Natural killer cell (primary cell): ENCODE measurements at regions not wholly inside any gene's neighbourhood (a gene's known extent, or its start where the extent isn't known, plus 50 kb on each side); places are given as distances from the start of the nearest gene placed in this dataset.

Experiments used
- ATAC-seq, 3 donors: fragments of 150-1000 bp in 2 of 3; fragments of 200-7000 bp in 1 of 3; cut with Tn5 transposase; 1 replicate in 1 of 3; 2 replicates in 2 of 3; pipeline ENCODE4 v1.10.0; 2021; ENCODE audit warnings: mild to moderate bottlenecking in 2 of 3, moderate library complexity in 2 of 3
- DNase-seq, 2 donors: peaks; one replicate each; pipeline versions ENCODE4 v3.0.0 to v3.0.0-alpha.2; 2013 to 2021; ENCODE audit warnings: mixed read lengths in 1 of 2
- H3K27ac ChIP-seq: one replicate; pipeline ENCODE4 v1.5.1; 2013; ENCODE audit warnings: mild to moderate bottlenecking, low read length
- H3K27me3 ChIP-seq: one replicate; pipeline ENCODE4 v1.6.1; 2013; ENCODE audit warnings: low read length; ENCODE audit not compliant: control insufficient read depth, insufficient read depth
- H3K36me3 ChIP-seq: one replicate; pipeline ENCODE4 v1.6.1; 2013; ENCODE audit warnings: low read length; ENCODE audit not compliant: control insufficient read depth, insufficient read depth
- H3K4me1 ChIP-seq: one replicate; pipeline ENCODE4 v1.6.1; 2013; ENCODE audit warnings: low read length; ENCODE audit not compliant: control insufficient read depth, insufficient read depth
- H3K4me3 ChIP-seq: one replicate; pipeline ENCODE4 v1.5.1; 2013; ENCODE audit warnings: low read length
- H3K9me3 ChIP-seq: one replicate; pipeline ENCODE4 v1.6.1; 2013; ENCODE audit warnings: low read length; ENCODE audit not compliant: control insufficient read depth, insufficient read depth
- H3K27ac Mint-ChIP-seq, 2 donors: one replicate each; pipeline ENCODE4 v1.8.0; 2022; ENCODE audit warnings: mild to moderate bottlenecking in 2 of 2, mixed read lengths in 2 of 2, moderate library complexity in 1 of 2
- H3K27me3 Mint-ChIP-seq, 2 donors: one replicate each; pipeline ENCODE4 v1.8.0; 2022; ENCODE audit warnings: low read depth in 2 of 2, mixed read lengths in 2 of 2
- H3K36me3 Mint-ChIP-seq: one replicate; pipeline ENCODE4 v1.8.0; 2022; ENCODE audit warnings: mixed read lengths
- H3K4me1 Mint-ChIP-seq, 2 donors: one replicate each; pipeline ENCODE4 v1.8.0; 2022; ENCODE audit warnings: mixed read lengths in 2 of 2
- H3K4me3 Mint-ChIP-seq: one replicate; pipeline ENCODE4 v1.8.0; 2022; ENCODE audit warnings: mild to moderate bottlenecking, moderate library complexity, mixed read lengths
- H3K9me3 Mint-ChIP-seq, 2 donors: one replicate each; pipeline ENCODE4 v1.8.0; 2022; ENCODE audit warnings: mixed read lengths in 2 of 2
- WGBS: methylation state at CpG from one replicate; pipeline ENCODE4 v1.1.7; 2013; ENCODE audit warnings: missing lambda C conversion rate; ENCODE audit not compliant: insufficient coverage; 5-methylcytosine and 5-hydroxymethylcytosine counted together
- intact Hi-C: fragments of 100-400 bp; cut with micrococcal nuclease; formaldehyde crosslinking; loops from one replicate; pipeline ENCODE4 v1.14.2; 2022
- TF ChIP-seq, protein P1 (sequence below): fragments of 200-600 bp; IDR thresholded peaks from one replicate; pipeline ENCODE4 v1.8.0; 2022; ENCODE audit warnings: antibody characterized with exemption

DNA sequence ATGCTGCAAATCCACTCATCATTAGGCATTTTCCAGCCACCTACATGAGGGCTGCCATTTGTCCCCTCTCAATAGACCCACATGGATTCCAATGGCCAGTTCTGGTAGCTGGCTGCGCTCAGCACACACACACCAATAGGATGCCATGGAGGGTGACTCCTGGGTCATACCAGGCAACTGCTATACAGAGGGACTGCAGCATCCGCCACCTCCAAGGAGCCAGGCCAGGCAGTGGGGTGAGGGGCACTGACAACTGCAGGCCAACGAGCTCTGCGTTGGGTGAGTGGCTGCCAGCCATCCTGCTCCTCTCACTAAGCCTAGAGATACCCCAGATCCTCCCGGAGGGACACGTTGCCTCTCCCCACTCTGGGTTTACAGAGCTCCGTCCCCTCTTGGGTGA, 118.8 kb upstream of the NANOS1 start:
- no peaks in the 10 kb centered on the region for H3K36me3 Mint-ChIP-seq
- no peak overlapping the region for H3K27ac Mint-ChIP-seq
- no peaks in the 10 kb centered on the region for H3K4me1 Mint-ChIP-seq
- DNase-seq (no peak), ATAC-seq (no peak)
- Histone ChIP-seq H3K9me3 (no peaks in the 10 kb centered on the region), H3K36me3 (no peaks in the 10 kb centered on the region), H3K27ac (no peak overlapping the region), H3K4me1 (no peaks in the 10 kb centered on the region), H3K4me3 (no peak overlapping the region), H3K27me3 (no peaks in the 10 kb centered on the region)
- intact Hi-C loops: no loop called here
- H3K9me3 Mint-ChIP-seq: no peaks in the 10 kb centered on the region
- peaks cover 3 to 27% of the 10 kb centered on the region in 2 donors for H3K27me3 Mint-ChIP-seq
- 98% methylated on average over 7 of the region's 7 CpGs for WGBS
- no peak overlapping the region for H3K4me3 Mint-ChIP-seq
- TF ChIP-seq, protein P1, sequence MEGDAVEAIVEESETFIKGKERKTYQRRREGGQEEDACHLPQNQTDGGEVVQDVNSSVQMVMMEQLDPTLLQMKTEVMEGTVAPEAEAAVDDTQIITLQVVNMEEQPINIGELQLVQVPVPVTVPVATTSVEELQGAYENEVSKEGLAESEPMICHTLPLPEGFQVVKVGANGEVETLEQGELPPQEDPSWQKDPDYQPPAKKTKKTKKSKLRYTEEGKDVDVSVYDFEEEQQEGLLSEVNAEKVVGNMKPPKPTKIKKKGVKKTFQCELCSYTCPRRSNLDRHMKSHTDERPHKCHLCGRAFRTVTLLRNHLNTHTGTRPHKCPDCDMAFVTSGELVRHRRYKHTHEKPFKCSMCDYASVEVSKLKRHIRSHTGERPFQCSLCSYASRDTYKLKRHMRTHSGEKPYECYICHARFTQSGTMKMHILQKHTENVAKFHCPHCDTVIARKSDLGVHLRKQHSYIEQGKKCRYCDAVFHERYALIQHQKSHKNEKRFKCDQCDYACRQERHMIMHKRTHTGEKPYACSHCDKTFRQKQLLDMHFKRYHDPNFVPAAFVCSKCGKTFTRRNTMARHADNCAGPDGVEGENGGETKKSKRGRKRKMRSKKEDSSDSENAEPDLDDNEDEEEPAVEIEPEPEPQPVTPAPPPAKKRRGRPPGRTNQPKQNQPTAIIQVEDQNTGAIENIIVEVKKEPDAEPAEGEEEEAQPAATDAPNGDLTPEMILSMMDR: no peak

DNA sequence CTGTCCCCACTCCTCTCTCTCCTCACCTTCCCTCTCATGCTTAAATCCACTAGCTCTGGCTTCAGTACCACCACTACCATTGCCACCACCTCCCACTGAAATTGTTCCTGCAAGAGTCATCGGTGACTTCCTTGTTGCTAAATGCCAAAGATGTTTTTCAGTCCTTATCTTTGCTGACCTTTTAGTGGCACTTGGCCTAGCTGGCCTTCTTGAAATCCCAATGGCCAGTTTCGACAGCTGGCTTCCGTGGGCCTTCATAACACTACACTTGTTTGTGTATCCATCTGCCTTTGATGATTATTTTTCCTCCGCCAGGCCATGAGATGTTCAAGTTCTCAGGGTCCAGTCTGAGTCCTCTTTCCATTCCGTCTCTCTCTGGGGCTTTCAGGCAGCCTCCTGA, 118.2 kb upstream of the NANOS1 start:
- TF ChIP-seq, protein P1: no peak
- no peaks in the 10 kb centered on the region for H3K36me3 ChIP-seq
- H3K27me3 ChIP-seq: no peaks in the 10 kb centered on the region
- no peak for DNase-seq
- Mint-ChIP-seq H3K9me3 (no peaks in the 10 kb centered on the region), H3K4me3 (no peak overlapping the region), H3K36me3 (no peaks in the 10 kb centered on the region), H3K4me1 (no peaks in the 10 kb centered on the region), H3K27me3 (peaks cover 3 to 27% of the 10 kb centered on the region in 2 donors), H3K27ac (no peak overlapping the region)
- ATAC-seq: no peak
- no peaks in the 10 kb centered on the region for H3K4me1 ChIP-seq
- no peaks in the 10 kb centered on the region for H3K9me3 ChIP-seq
- no peak overlapping the region for H3K27ac ChIP-seq
- WGBS: 67% methylated on average over 5 of the region's 5 CpGs
- intact Hi-C loops: no loop called here
- no peak overlapping the region for H3K4me3 ChIP-seq

DNA sequence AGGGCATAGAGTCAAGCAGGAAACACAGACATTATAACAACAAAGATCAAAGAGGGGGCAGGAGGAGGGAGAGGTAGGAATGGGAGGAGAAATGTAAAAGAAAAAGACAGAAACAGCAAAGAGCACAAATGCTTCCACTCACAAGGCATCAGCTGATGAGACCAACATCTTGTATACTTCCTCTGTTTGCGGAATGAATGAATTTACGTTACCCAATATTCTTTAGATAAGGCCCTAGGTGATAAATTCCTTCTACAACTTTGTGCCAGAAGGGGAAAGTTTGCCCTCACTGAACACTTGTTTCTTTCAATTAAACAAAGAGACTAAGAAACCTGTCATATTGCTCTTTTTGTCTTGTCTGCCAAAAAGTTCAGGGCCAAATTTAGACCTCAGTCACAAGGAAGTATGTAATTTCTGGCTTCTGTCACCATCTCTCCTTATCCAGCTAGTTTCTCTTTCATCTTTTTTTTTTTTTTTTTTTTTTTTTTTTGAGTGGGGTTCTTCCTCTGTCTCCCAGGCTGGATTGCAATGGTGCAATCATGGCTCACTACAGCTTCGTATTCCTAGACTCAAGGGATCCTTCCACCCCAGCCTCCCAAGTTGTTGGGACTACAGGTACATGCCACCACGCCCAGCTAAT, 116.4 kb upstream of the NANOS1 start:
- Histone ChIP-seq H3K4me3 (no peak overlapping the region), H3K27ac (no peak overlapping the region), H3K4me1 (no peaks in the 10 kb centered on the region), H3K36me3 (no peaks in the 10 kb centered on the region), H3K27me3 (no peaks in the 10 kb centered on the region), H3K9me3 (no peaks in the 10 kb centered on the region)
- 94% methylated on average over 2 of the region's 4 CpGs for WGBS
- DNase-seq (no peak), ATAC-seq (no peak)
- H3K36me3 Mint-ChIP-seq: no peaks in the 10 kb centered on the region
- H3K4me3 Mint-ChIP-seq: no peak overlapping the region
- TF ChIP-seq, protein P1: no peak
- no peaks in the 10 kb centered on the region for H3K9me3 Mint-ChIP-seq
- no peaks in the 10 kb centered on the region for H3K4me1 Mint-ChIP-seq
- H3K27ac Mint-ChIP-seq: no peak overlapping the region
- intact Hi-C loops: no loop called here
- peaks cover 3 to 27% of the 10 kb centered on the region in 2 donors for H3K27me3 Mint-ChIP-seq

DNA sequence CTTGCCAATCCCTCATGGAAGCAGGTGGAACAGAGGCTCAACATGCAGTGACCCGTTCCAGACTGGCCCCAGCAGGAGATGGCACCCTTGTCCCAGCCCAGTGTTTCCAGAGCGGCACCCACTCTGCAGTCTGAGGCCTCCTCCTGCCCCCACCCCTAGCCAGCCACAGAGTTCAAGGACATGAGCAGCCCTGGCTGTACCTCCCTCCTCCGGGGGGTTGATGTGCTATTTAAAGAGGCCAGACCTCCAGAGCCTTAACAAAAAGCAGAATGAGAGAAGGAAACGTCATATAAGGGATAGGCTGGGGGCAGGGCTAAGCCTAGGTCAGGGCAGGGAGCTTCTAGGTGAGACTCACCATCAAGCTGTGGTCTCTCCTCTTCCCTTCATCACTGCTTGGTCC, 115.7 kb upstream of the NANOS1 start:
- Histone ChIP-seq H3K4me1 (no peaks in the 10 kb centered on the region), H3K9me3 (no peaks in the 10 kb centered on the region), H3K27me3 (no peaks in the 10 kb centered on the region), H3K27ac (no peak overlapping the region), H3K36me3 (no peaks in the 10 kb centered on the region), H3K4me3 (no peak overlapping the region)
- Mint-ChIP-seq H3K4me3 (no peak overlapping the region), H3K27me3 (peaks cover 3 to 27% of the 10 kb centered on the region in 2 donors), H3K36me3 (no peaks in the 10 kb centered on the region), H3K4me1 (no peaks in the 10 kb centered on the region), H3K9me3 (no peaks in the 10 kb centered on the region), H3K27ac (no peak overlapping the region)
- 53% methylated on average over 4 of the region's 4 CpGs for WGBS
- TF ChIP-seq, protein P1: no peak
- DNase-seq (no peak), ATAC-seq (no peak)
- intact Hi-C loops: no loop called here
